HG02798 (cell line): ENCODE measurements at regions not wholly inside any gene's neighbourhood (a gene's known extent, or its start where the extent isn't known, plus 50 kb on each side); places are given as distances from the start of the nearest gene placed in this dataset.

Experiments used
- ATAC-seq: cut with Tn5 transposase; IDR thresholded peaks from one replicate; pipeline ENCODE4 v1.9.1; 2021; ENCODE audit warnings: mild to moderate bottlenecking; ENCODE audit not compliant: unreplicated experiment, poor library complexity

GRCh38 chr1:218804014-218804785 is 369.5 kb upstream of the LYPLAL1 start:
- ATAC-seq, result no peak

DNA sequence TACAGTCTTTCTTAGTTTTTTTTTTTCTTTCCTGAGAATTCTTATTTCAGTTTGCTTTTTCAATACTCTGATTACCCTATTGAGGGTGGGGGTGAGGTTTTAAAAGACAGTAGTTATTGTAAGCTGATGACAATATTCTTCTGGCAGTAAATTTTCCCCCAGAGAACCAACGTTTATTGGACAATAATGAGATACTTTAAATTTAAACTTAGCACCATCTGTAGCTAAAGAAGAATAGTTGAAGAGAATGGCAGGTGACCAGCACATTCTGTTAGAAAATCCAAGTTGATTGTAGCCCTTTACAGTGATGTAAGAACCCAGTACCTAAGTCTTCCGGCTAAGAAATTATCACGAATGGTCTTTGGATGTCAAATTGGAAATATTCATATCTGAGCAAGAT is 364.6 kb upstream of the LYPLAL1 start:
- ATAC-seq, result no peak

DNA sequence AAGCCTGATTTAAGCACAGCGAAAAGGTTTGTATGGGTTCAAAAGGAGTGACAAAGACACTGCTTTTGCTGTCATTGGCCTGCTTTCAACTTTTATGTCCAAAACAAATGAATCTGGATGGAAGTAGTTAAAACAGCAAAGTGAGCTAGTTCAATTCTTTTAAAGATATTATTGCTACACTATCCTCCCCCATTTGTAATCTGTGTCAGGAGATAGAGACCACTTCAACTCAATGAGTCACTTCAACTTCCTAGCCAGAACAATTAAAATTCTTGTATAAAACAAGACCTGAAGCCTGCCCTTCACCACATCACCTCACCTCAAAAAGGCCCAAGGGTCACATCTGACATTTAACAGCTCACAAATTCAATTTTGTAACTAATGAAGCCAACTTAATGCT is 364.1 kb upstream of the LYPLAL1 start:
- no peak for ATAC-seq

GRCh38 chr1:218810306-218810705 is 363.4 kb upstream of the LYPLAL1 start:
- ATAC-seq, result no peak

DNA sequence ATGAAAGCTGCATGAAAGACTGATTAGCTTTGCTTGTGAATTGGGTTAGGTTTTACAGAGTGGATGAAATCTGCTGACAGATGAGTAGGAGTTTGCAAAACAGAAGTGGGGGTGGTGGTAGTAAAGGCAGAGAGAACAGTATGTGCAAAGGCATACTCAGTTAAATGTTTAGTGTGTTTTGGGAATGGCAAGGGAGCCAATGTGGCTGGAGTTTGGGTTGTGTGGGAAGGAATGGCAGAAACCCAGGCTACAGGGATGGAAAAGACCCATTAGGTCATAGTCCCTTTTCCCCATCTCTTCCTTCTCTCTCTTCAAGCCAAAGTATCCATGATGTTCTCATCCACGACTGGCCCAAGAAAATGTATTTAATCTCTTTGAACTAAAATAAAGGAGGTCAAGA is 362.2 kb upstream of the LYPLAL1 start:
- ATAC-seq, result no peak

GRCh38 chr1:218812360-218812759 is 361.3 kb upstream of the LYPLAL1 start:
- no peak for ATAC-seq

DNA sequence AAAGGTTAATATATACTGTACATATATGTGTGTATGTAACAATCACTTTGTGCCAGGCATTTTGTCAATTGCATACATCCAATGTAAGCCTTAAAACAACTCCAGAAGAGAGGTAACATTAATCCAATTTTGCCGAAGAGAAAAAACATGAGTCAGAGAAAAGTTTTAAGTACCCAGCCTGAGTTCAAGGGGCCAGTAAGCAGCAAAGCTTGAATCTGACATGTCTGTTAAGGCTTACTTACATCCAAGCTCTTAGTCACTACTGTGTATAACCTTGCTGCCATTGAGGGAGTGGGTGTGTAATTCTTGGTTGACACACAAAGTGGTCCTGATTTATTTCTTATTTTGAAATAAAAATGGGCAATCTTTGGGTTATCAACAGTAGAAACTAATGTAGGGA is 360.4 kb upstream of the LYPLAL1 start:
- ATAC-seq, result no peak

DNA sequence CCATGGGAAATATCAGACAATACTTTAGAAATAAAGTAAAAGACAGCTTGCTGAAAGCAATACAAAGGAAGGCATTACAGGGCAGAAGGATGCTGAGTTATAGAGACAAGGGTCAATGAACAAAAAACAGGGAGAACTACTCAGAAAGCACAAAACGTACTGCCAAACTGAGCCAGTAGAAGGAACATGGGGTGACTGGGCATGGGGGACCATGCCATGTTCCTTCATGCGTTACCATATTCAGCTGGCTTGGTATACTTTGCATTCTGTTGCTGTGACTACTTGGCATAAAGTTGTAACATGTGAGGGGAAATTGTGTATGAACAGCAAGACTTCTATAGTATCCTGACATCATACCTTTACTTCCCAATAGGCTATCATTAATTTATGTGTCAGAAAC is 358.6 kb upstream of the LYPLAL1 start:
- ATAC-seq, result no peak

- ATAC-seq, result no peak
These were observed 356.6 kb upstream of the LYPLAL1 start for GRCh38 chr1:218817071-218817470.

GRCh38 chr1:218817691-218818465 is 355.8 kb upstream of the LYPLAL1 start:
- no peak for ATAC-seq

DNA sequence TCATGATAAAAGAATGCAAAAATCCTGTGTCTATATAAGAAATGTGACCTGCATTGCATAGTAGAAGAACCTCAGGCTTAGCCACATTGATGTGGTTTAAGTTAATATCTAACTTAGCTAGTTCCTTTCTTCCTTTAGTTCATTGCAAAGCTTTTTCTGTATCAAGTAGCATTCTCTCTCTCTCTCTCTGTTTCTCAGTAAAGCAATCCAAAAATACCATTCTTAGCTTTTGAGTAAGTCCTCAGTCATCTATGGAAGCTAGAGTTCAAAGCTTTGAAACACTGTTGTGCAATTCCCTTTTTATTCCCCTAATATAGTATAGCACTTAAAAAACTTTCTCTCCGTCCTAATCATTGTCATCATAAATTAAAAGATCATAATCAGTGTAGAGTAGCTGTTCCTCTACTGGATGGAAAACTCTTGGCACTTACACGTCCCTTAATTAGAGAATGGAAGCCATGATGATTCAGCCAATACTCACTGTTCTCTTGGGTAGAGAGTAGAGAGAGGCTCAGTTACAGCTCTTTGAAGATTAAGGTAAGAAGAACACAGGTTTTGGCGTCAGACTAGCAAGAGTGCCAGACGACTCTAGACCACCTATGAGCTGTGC is 350.3 kb upstream of the LYPLAL1 start:
- peak; percentile 56 for ATAC-seq

DNA sequence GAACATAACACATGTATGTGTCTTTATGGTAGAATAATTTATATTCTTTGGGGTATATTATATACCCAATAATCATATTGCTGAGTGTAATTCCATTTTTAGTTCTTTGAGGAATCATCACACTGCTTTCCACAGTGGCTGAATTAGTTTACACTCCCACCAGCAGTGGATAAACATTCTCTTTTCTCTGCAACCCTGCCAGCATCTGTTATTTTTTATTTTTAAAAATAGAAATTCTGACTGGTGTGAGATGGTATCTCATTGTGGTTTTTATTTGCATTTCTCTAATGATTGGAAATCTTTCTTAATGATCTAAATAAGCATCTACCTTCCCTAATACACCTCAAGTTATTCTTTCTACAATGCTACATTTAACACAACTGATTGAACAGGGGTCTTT is 346.2 kb upstream of the LYPLAL1 start:
- no peak for ATAC-seq

- ATAC-seq, result no peak
These were observed 345.5 kb upstream of the LYPLAL1 start for GRCh38 chr1:218828125-218828650.

DNA sequence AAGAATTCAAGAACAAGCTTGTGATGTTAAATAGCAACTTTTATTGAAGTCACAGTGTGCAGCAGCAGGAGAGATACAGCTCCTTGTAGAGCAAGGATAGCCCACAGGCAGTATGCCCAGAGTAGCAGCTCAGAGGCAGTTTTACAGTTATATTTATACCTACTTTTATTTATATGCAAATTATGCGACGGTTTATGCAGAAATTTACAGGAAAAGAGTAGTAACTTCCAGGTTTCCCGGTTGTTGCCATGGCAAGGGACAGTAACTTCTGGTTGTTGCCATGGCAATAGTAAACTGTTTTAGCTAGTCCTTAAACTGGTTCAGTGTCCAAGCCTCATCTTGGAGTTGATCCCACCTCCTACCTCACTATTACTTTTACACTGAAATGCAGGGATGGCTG is 344.6 kb upstream of the LYPLAL1 start:
- ATAC-seq, result no peak

DNA sequence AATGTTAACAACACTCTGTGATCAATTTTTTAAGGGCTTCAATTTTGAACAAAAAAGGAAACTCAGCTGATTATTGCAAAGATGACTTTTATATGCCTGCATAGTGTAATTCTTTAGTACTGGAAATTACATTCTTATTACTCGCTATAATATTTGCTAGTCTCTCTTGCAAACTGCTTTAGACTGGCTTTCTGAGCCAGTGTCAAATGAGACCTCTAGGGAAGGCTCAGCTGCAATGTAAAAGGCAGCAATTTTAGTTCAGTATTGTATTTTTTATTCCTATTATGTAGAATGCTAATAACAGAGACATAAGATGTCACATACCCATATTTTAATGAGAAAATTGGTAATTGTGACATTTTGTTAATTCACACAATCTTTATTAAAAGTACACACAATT is 338.1 kb upstream of the LYPLAL1 start:
- ATAC-seq, result no peak

DNA sequence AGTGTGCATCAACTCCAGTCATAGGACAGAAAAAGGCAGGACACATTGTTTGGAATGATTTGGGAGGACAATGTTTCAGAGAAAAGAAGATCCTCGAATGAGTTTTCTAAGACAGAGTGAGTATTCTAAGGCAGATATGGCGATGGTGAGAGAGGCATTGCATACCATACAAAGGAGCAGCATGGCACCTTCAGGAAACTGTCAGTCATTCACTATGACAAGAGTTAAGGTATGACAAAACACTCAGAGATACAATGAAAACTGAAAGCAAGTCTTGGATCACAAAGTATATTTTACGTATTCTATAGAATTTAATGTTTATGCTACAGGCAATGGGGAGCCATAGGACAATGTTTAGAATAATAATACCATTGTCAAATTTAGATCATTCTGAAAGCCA is 337.4 kb upstream of the LYPLAL1 start:
- ATAC-seq, result no peak

GRCh38 chr1:218837051-218837450 is 336.6 kb upstream of the LYPLAL1 start:
- ATAC-seq, result no peak

- ATAC-seq, result no peak
These were observed 328.1 kb upstream of the LYPLAL1 start for GRCh38 chr1:218845589-218845988.

DNA sequence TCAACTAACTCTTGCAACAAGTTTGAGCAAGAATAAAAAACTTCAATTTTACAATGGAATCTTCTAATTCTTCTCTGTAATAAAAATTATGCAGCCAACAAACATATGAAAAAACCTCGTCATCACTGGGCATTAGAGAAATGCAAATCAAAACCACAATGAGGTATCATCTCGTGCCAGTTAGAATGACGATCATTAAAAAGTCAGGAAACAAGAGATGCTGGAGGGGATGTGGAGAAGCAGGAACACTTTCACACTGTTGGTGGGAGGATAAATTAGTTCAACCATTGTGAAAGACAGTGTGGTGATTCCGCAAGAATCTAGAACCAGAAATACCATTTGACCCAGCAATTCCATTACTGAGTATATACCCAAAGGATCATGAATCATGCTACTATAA is 327.5 kb upstream of the LYPLAL1 start:
- ATAC-seq, result no peak

- ATAC-seq, result no peak
These were observed 326.4 kb upstream of the LYPLAL1 start for GRCh38 chr1:218847089-218847768.

- ATAC-seq, result no peak
These were observed 325.7 kb upstream of the LYPLAL1 start for GRCh38 chr1:218848009-218848408.
